GM21381 (cell line): ENCODE measurements at regions not wholly inside any gene's neighbourhood (a gene's known extent, or its start where the extent isn't known, plus 50 kb on each side); places are given as distances from the start of the nearest gene placed in this dataset.

Source experiments
- ATAC-seq: cut with Tn5 transposase; IDR thresholded peaks from one replicate; pipeline ENCODE4 v1.9.1; 2021; ENCODE audit warnings: mild to moderate bottlenecking, moderate library complexity; ENCODE audit not compliant: unreplicated experiment

- no peak for ATAC-seq
These were observed 71.9 kb downstream of the OAT start for GRCh38 chr10:124346831-124347230.

GRCh38 chr10:124345521-124345920 lies 73.2 kb downstream of the OAT start:
- no peak for ATAC-seq

GRCh38 chr10:124344931-124345330 lies 73.8 kb downstream of the OAT start:
- ATAC-seq = no peak

- ATAC-seq = no peak
These were observed 74.5 kb downstream of the OAT start for GRCh38 chr10:124344266-124344590.

- ATAC-seq = no peak
These were observed 75.1 kb downstream of the OAT start for GRCh38 chr10:124343351-124344265.

GRCh38 chr10:124342821-124343170 lies 75.9 kb downstream of the OAT start:
- no peak for ATAC-seq

GRCh38 chr10:124342136-124342820 lies 76.4 kb downstream of the OAT start:
- no peak for ATAC-seq

- ATAC-seq = no peak
These were observed 77.0 kb downstream of the OAT start for GRCh38 chr10:124341768-124342135.

- no peak for ATAC-seq
These were observed 78.5 kb downstream of the OAT start for GRCh38 chr10:124340033-124340760.

GRCh38 chr10:124339119-124340032 lies 79.3 kb downstream of the OAT start:
- ATAC-seq = no peak

GRCh38 chr10:124338276-124338925 lies 80.3 kb downstream of the OAT start:
- no peak for ATAC-seq

- no peak for ATAC-seq
These were observed 82.5 kb downstream of the OAT start for GRCh38 chr10:124336186-124336585.

GRCh38 chr10:124333931-124334330 lies 84.8 kb downstream of the OAT start:
- no peak for ATAC-seq

GRCh38 chr10:124332426-124332825 lies 86.3 kb downstream of the OAT start:
- ATAC-seq = no peak

- no peak for ATAC-seq
These were observed 88.8 kb downstream of the OAT start for GRCh38 chr10:124329941-124330340.

GRCh38 chr10:124329362-124329761 lies 89.4 kb downstream of the OAT start:
- ATAC-seq = no peak

- ATAC-seq = no peak
These were observed 90.1 kb downstream of the OAT start for GRCh38 chr10:124328477-124329220.

- no peak for ATAC-seq
These were observed 92.6 kb downstream of the OAT start for GRCh38 chr10:124325998-124326636.

- no peak for ATAC-seq
These were observed 93.1 kb downstream of the OAT start for GRCh38 chr10:124325633-124325914.
